Dedifferentiated amniotic fluid mesenchymal stem cell (primary cell): ENCODE measurements at regions not wholly inside any gene's neighbourhood (a gene's known extent, or its start where the extent isn't known, plus 50 kb on each side); places are given as distances from the start of the nearest gene placed in this dataset.
"Not testable (repeated sequence)": the region's sequence is repeated elsewhere in the genome, so short reads cannot be mapped to it uniquely, and the experiment has no call there.

Experiments
- DNase-seq: peaks from one replicate; pipeline ENCODE4 v3.0.0-alpha.2; 2016; ENCODE audit errors: extremely low spot score

DNA sequence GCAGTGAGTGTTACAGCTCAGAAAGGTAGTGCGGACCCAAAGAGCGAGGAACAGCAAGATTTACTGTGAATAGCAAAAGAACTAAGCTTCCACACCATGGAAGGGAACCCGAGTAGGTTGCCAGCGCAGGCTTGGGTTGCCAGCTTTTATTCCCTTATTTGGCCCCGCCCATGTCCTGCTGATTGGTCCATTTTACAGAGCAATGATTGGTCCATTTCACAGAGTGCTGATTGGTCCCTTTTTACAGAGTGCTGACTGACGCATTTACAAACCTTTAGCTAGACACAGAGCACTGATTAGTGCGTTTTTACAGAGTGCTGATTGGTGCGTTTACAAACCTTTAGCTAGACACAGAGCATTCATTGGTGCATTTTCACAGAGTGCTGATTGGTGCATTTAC is 1030.7 kb downstream of the EPHA7 start:
- DNase-seq = not testable (repeated sequence)

DNA sequence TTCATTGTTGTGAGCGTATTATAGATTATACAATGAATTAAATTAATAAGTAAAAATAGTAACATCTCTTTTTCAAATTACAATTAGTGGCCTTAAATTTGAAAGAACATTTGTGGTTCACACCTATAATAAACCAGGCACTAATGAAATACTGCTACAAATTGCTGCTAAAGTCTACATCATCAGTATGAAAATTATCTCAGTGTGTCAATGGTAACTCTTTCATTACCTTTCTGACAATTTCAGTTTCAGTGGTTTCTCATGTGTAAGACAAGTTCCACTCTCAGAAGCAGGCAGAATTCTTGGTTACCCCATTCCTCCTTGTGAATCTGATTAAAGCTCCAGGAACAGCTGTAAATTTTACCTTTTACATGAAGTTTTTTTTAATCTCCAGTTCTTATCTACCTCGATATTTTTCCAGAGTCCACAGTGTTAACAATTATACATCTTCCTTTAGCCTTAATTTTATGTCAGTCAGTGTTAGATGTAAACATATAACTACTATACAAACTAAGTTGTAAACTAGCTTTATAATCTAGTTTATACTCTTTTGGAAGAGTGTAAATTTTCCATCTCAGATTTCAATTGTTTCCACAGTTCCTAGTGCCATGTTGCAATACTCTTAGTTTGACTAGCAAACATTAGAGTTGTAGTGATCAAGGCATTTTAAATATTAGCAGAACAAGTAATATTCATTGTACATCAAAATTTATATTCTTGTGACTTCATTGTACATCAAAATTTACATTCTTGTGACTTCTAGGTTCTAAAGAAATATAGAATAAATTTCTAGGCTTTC is 1038.4 kb downstream of the EPHA7 start:
- no peak for DNase-seq

DNA sequence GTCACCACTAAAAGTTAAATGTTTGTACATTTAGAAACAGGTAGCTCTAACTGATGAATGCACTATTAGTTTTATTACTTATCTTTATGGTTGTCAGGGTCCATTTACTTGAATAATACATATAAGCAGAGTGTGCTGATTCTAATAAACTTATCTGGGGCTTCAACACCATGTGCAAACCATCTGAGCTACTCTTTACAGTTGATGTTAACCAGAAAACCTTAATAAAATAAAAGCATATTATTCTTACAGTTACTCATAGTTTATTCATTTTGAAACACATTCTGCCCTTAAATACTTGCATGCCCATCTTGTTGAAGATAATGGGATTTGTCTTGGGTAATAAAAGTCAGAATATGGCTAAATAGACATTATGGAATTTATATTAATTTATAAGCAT is 1042.2 kb downstream of the EPHA7 start:
- no peak for DNase-seq

DNA sequence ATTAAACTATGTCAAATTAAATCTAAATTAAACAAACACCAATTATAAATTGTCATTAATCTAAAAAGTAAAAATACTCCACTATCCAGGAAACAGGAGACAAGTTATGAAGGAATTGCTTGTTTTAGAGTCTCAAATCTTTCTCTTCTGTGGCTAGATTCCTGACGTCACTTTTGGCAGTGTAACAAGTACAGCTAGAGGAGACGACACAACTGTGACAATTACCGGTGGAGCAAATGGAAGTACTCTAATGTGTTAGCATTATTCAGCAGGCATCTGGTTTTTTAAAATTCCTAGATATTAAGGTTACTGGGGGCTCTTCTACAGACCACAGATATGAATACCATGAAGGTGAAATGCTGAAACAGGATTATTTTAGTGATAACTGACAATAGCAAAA is 1042.7 kb downstream of the EPHA7 start:
- no peak for DNase-seq

DNA sequence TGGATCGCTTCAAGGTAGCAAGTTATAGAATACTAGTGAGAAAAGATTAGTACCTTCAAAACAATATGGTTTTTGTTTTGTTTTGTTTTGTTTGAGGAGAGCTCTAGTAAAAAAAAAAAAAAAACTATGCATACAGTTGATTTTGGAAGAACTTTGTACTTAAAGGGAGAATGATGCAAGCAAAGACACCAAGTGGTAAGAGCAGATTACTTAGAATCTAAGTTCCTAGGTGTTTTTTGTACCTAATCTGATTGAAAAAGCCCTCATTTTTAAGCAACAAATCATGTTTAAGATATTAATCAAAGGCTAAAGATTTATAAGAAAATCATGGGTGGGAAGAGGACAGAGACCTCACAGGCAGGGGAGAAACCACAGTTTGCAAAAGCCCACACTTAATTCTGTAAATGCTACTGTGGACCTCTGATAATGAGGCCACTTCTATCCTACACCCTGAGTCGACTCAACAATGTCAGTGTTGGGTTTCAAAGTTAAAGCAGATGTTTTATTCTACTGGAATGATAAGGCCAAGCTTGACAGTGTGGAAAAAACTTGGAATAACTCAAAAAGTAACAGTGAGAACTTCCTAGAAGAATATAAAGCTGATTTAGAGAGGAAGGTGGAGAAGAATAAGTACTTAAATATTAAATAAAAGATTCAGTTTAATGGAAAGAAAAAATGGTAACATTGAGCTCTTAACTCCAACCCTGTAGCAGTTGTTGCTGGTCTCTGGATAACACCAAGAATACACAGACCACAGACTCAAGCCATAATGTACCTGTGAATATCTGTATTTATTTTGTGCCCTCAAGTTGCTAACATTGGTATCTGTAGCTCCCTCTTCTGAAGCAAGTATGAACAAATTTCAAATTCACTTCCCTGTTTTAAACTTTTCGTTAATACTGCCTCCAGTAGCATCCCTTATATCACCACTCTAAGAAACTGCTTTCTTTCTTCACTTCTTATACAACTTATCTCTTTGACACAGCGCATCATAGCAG is 1047.8 kb downstream of the EPHA7 start:
- no peak for DNase-seq

DNA sequence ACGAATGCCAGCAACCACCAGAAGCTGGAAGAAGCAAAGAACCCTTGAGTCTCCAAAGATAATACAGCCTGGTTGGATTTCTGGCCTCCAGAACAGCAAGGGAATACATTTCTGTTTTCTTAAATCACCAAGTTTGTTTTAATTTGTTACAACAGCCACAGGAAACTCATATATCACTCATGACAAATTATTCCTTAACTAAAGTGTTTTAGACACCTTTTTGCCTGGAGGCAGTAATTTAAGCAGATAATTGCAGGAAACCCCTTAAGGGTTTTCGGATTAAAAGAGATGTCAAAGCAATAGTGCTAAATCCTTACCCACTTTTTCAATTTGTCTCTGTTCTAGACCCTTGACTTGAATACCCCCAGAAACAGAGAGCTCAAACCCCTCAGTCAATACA is 1050.0 kb downstream of the EPHA7 start:
- DNase-seq = no peak

DNA sequence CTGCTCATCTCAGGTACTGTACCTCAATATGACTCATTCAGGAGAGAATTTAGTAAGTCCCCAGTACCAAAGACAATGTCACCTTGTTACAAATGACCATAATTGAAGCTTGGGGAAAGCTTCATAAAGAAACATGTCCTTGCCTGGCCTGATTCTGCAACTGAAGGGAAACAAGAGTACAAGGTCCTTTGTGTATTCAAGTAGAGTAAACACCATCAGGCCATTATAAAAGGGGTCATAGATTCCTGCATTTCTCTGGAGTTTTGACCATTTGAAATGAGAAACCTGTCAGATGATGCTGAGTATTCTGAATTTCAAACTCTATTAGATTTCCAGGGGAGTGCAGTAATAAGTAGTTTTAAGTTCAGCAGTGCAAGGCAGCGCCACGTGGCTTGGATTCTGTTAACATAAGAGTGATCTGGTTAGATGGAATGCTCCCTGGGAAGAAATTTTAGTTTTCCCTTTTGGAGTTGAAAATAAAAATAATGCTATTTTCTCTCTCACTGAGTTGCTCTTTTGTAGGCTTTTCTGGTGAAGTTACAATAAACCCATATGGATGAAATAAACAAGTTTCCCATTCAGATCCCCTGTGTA is 1054.3 kb downstream of the EPHA7 start:
- no peak for DNase-seq

DNA sequence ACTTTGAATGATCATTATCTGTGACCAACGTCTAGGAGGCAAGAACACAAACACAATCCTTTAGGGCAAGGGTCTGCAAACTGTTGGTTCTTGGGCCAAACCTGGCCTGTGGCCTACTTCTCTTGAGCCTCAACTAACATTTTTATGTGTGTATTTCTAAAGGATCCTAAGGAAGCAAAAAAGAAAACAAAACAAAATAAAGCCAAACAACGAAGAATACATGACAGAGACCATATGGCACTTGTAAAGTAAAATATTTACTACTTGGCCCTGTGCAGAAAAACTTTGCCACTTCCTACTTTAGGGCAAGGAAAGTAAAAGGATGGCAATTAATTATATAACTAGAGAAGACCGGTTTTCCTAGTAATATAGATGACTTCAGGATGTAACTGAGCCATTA is 1056.2 kb downstream of the EPHA7 start:
- no peak for DNase-seq

DNA sequence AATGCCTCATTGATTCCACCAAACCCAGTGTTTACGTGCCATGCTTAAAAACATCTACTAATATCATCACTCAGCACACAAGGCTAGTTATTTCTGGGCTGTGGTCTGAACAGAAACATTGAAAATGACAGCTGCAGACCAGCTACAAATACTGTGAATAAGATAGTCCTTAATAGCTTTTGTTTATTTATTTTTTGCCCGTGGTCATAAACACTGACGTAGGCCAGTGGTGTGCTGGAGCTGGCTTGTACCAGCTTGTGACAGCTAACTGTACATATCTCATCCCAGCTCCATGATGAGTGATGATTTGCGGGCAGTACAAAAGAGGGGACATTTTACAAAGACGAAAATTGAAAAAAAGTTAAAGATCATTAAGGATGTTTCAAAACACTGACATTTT is 1057.0 kb downstream of the EPHA7 start:
- no peak for DNase-seq

DNA sequence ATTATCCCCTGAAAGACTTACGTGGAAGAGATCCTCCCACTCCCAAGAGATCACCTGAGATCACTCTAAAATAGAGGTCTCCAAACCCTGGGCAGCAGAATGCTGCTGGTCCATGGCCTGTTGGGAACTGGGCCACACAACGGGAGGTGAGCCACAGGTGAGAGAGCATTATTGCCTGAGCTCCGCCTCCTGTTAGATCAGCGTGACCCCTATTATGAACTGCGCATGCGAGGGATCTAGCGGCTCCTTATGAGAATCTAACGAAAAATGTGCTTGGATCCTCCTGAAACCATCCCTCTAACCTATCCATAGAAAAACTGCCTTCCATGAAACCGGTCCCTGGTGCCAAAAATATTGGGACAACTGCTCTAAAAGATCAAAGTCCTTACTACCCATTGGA is 1057.4 kb downstream of the EPHA7 start:
- no peak for DNase-seq

DNA sequence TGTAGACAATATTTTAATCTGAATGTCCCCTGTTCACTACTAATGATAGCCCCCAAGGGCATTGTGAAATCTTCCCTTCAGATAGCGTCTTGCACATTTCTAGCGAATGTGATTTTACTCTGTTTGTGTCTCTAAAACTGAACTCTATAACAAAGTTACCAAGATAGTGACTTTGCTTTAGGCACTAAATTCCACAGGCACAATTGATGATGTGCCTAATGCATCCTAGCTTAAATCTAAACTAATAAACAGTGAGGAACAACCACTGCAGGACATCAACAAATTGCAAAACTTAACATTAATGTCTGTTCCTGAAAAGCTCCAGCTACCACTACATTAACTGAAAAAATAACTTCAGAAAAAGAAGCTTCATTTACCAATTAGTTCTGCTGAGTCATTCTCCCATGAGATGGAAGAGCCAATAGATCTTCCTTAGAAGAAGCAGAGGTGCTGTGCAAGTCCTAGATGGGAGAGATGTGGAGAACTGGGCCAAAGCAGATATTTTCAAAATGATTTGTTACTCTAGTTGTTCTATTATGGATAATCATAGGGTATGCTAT is 1065.0 kb downstream of the EPHA7 start:
- no peak for DNase-seq

DNA sequence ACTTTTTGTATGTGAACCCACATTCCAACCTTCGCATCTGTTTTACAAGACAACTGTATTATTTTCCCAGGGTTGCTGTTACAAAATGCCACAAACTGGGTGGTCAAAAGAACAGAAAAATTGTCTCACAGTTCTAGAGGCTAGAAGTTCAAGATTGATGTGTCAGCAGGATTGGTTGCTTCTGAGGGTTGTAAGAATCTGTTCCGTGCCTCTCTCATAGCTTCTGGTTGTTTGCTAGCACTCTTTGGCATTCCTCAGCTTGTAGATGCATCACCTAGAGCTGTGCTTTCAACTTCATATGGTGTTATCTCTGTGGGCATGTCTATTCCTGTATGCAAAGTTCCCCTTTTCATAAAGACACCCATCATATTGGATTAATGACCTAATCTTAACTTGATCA is 1067.2 kb downstream of the EPHA7 start:
- DNase-seq = no peak

DNA sequence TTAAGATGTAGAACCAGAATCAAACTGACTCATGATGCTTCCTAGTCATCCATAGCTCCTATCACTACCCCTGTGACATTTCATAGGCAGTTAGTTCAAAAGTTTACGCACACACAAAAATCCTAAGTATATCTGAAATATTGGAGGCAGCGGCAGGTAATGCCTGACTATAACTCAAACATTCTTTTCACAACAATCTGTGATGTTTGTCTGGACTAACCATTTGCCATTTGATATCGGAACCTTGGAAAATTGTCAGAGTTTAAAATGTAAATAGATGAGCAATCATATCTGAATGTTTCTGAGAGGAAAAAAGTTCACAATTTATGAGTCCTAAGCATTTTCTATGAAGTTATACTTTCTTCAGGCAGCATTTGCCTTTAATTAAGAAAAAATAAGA is 1078.2 kb downstream of the EPHA7 start:
- DNase-seq = no peak

DNA sequence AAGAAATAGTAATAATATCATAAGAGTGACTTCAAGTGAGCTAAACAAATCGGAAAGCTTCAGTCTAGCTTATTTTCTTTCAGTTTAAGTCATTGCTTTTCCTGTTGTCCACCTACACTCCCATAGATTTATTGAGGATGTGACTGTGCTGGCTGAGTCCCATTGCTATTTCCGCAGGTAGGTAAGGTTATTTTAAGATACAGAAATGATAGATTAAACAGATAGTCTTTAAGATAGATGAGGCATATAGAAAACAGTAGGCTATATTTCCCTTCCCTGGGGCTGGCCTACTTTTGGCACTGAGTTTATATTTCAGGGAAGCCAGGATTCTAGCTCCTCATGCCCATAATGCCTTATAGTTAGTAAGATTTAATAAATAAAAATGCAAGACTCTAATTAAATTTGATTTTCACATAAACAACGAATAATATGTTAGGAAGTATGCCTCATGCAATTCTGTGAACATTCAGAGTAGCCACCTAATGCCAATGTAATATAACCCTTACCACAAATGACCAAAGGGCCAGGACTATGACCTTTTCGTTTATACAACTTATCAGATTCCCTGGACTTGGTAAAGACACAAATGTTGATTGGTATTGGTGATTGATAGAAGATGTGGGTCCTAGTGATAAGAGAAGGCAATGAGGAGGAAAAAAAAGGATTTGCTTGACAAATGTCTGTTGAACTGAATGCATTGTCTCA is 1079.3 kb downstream of the EPHA7 start:
- DNase-seq = no peak

DNA sequence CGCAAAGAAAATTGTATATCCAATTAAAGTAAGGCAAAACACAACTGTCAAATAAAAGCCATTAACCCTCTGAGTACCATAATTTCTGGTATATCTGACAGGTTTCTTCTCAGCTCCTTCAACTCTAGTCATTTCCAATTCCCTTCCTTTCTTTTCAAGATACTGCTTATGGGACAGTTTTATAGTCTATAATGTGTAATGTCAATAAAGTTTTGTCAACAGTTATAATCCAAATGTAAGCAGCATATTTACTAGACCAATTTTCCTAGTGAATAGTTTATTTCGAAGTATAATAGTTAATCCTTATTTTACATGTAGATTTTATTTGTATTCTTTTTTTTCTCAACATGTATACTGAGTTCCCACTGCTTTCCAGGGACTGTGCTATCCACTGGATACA is 1081.8 kb downstream of the EPHA7 start:
- DNase-seq = no peak

DNA sequence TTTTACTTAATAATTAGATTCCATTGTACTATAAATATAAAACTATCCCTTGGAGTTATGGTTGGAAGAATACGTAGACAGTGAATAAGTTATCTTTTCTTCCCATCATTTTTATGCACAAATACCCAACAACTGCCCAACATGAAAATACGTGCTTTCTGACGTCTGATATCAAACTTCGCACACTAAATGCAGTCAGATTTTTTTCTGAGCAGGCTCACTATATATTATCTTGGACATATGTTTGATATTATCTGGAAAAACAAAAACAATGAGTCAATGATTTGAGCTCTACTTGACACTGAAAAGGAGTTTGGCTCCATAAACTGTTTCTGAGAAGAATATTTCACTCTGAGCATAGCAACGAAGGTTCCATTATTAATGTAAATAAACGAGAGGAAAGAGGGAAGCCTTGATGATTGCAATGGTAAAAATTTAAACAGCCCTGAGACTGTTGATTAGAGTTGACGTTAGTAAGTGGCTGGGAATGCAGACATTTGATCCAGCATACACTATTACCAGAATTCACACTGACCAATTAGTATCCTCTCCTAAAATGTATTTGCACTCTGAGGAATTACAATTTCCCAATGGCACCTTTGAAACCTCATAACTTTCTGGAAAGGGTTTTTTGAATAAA is 1090.0 kb downstream of the EPHA7 start:
- DNase-seq = no peak

DNA sequence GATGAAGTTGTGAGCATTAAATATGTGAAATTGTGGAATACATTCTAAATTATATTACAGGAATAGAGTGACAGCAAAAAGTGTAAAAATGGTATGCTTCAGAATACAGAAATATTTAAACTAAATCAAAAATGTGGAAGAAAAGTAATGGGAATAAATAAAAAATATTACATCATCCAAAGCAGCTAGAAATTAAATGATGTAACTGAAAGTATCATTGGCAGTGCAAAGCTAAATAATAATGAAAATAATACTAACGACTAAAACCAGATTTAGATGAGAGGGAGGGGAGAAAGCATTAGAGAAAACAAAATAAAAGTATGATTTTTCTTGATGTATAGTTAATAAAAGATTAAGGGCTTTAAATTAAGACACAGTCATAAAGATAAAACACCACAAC is 1104.0 kb downstream of the EPHA7 start:
- no peak for DNase-seq

DNA sequence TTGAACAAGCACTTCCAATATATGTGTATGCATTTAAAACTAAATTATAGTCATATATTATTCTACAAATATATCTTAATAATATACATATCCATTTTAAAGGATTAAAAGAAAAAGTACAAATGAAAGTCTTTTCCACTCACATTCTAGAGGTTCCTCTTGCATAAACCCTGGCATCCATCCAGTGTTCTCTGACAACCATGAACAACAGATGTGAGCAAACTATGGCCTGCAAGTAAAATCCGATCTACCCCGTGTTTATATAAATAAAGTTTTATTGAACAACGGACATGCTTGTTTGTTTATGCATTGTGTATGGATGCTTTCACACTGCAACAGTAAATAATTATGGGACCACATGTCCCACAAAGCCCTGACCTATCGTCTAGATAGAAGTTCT is 1122.3 kb downstream of the EPHA7 start:
- no peak for DNase-seq

DNA sequence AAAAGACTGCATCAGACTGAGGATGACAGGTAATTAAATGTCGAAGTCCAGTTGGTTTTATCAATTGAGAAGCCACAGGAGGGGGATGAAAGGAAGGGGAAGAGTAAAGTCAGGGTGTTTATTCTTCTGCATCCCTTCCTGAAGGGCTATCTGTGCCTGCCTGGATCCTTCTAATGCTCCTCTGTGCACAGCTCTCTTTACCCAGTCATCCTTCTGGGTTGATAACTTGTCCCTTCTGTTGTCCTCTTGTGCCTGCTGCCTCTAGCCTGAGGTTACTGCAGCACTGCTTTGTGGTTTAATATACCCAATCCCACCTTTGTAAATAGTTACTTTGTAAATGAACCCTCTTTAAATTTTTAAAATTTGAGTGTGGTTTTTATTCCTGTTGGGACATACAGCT is 1127.3 kb downstream of the EPHA7 start:
- no peak for DNase-seq

DNA sequence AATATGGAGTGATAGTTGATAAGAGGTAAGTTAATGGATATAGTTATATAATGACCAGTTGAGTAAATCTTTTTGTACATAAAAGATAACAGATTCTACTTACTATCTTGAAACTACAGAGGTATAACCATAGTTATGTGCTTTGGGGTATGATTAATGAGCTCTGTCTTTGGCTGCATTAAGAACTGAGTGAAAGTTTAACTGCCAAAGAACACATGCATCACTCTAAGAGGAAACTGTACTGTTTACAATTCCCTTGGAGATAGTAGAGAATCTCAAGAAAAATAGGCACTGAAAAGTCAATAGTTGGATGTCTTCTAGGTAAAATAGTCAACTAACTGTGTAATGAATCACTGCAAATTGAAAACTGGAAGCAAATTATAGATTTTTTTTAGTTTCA is 1129.5 kb downstream of the EPHA7 start:
- DNase-seq = no peak

DNA sequence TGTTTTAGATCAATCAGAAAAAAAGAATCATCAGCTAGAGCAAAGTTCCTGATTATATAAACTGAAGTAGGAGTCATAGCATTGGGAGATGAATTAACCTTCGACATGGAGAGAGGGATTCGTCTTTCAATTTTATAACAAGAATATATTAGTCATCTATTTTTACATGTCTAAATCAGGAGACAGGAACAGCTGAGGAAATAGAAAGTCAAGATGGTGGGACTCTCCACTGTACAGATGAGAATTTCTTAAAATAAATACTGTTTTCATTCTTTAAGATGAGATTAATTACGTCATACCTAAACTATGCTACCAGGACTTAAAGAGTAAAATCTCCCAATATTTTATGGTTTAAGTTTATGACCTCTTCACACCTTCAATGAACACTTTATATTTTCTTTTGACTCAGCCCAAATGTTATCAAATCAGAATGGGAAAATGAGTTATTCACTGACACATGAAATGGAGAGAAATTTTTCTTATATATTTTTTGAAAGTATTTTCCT is 1137.7 kb downstream of the EPHA7 start:
- DNase-seq = no peak
